Dedifferentiated amniotic fluid mesenchymal stem cell (primary cell): ENCODE measurements at regions not wholly inside any gene's neighbourhood (a gene's known extent, or its start where the extent isn't known, plus 50 kb on each side); places are given as distances from the start of the nearest gene placed in this dataset.
"Not testable (repeated sequence)": the region's sequence is repeated elsewhere in the genome, so short reads cannot be mapped to it uniquely, and the experiment has no call there.

Source experiments
- DNase-seq: peaks from one replicate; pipeline ENCODE4 v3.0.0-alpha.2; 2016; ENCODE audit errors: extremely low spot score

DNA sequence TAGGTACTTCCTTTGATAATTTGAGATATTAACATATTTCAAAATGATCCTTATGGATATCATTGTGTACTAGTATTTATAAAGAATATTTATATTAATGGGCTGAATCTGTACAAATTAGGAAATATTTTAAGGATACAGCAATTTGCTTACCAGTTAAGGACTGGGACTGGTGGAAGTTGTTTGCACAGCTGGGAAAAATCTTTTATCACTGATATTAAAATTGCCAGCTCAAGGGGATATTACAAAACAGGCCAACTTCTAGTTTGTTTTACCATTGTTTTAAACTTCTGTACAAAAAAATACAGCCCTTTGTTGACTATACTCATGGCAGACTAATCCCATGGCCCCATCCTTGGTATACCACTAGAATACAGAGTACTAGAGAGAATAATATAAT, 133.2 kb upstream of the DDHD1 start:
- DNase-seq, result no peak

DNA sequence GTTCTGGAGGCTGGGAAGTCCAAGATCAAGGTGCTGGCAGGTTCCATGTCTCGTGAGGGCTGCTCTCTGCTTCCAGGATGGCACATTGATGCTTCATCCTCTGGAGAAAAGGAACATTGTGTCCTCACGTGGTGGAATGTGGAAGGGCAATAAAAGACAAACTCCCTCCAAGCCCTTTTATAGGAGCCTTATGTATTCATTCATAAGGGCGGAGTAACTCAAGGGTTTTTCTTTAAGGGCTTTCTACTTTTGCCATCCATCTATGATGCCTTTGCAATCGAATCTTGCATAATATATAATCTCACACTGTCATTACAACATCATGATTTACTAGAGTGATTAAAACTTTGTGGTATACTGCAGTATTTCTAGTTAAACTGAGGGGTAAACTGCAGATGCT, 132.7 kb upstream of the DDHD1 start:
- DNase-seq, result no peak

DNA sequence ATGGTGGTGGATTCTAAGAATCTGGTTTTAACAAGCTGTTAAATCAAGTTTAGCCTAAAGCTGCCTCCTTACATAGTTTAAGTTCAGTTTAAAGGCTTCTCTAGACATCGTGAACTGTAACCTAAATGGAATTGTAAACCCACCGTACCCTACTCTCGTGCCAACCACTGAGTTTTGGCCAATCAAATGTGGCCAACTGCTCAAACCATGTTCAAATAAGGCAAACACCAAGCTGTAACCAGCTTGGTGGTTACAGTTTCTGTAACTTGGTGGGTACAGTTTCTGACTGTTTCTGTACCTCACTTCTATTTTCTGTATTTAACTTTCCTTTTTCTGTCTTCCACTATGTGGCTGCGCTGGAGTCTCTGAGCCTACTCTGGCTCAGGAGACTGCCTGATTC, 131.9 kb upstream of the DDHD1 start:
- no peak for DNase-seq

DNA sequence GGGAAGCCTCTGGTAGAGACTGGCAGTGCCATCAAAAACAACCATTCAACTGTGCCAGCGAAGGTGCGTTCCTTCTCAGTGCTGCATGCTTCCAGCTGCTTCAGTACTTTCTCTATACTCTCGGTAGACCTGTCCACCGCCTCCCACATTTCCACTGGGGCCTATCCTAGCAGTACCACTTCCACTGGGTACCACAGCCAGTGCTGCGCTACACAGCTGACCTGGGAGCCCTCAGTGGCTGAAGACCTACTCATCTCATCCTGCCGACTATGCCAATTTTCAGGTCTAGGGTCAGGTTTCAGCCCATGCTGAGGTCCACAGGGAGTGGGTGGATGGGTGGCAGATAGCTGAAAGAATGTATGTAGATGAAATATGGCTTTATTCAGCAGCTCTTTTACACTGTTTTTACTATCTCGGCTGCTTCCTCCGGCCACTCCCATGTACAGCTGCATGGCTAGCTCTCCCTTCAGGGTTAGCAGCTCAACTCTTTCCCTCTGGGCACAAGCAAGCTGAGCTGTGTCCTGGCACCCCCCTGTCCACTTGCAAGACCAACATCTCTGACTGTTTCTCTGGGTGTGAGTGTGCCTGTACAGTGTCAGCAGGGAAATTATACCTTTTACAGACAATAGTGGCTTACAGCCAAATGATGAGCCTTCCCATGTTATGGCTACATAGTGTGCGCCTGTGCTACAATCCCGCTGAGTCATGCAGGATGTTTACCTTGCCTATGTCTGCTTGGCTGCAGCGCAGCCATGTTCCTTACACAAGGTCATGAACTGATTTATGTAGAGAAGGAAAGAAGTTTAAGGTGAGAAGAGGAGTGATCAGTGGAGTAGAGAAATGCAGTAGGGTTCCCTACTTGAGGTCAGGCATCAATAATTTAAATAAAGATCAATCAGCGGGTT, 125.7 kb upstream of the DDHD1 start:
- no peak for DNase-seq

DNA sequence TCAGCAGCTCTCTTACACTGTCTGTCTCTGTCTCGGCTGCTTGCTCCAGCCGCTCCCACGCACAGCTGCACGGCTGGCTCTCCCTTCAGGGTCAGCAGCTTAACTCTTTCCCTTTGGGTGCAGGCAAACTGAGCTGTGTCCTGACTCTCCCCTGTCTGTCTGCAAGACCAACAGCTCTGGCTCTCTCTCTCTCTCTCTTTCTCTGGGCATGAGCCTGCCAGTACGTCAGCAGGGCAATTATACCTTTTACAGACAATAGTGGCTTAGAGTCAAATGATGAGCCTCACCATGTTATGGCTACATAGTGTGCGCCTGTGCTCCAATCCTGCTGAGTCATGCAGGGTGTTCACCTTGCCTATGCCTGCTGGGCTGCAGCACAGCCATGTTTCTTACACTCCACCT, 120.5 kb upstream of the DDHD1 start:
- DNase-seq, result no peak

GRCh38 chr14:53265025-53265424, 111.9 kb upstream of the DDHD1 start:
- DNase-seq, result no peak

DNA sequence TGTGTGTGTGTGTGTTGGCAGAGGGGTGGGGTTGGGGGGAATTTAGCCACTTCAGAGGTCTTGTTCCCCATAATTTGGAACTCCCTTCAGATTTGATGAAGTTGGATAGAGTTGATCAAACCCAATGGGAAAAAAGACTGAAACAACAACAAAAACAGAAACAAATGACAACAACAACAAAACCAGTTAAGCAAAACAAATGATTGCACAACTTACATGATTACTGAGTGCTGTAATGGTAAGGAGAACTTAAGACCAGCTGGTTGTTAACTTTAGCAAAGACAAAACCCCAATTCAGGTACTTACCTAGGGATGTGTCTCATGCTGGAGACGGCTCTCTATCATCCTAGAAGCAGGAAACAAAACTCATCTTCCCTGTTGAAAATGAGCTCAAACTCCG, 107.8 kb upstream of the DDHD1 start:
- DNase-seq, result no peak

DNA sequence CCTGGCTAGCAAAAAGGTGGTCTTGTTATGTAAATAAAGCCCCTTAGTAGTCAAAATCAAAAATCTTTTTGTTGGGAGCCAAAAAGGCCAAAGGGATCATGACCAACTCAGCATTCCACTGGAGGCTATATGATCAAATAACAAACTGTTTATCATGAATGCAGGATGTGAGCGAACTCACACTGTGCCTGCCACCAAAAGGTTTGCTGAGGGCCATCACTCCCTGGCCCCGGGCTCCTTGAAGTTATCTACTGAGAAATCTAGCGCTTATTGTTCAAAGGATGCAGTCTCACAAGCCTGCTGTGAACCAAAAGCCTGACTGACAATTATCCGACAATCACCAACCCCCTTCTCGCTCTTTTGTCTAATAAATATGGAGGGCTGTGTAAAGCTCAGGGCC, 107.2 kb upstream of the DDHD1 start:
- DNase-seq, result no peak

DNA sequence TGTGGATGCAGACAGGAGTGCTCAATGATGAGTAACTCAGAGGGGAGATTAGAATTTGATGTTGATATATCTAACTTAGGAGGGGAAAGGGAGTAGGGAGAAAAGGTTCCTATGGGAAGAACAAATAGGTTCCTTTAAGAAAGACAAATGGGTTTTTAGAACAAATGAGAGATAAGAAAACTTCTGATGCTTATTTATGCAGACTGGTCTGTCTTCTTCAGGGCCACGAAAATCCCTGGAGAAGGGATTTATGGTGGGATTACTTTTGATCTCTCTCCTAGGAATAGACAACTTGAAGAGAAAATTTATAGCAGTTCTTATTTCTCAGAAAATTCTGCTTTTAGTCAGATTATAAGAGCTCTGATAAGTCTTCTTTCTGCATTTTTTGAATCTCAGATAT, 99.0 kb upstream of the DDHD1 start:
- no peak for DNase-seq

- no peak for DNase-seq
Measured at GRCh38 chr14:53249059-53249458, 95.9 kb upstream of the DDHD1 start.

DNA sequence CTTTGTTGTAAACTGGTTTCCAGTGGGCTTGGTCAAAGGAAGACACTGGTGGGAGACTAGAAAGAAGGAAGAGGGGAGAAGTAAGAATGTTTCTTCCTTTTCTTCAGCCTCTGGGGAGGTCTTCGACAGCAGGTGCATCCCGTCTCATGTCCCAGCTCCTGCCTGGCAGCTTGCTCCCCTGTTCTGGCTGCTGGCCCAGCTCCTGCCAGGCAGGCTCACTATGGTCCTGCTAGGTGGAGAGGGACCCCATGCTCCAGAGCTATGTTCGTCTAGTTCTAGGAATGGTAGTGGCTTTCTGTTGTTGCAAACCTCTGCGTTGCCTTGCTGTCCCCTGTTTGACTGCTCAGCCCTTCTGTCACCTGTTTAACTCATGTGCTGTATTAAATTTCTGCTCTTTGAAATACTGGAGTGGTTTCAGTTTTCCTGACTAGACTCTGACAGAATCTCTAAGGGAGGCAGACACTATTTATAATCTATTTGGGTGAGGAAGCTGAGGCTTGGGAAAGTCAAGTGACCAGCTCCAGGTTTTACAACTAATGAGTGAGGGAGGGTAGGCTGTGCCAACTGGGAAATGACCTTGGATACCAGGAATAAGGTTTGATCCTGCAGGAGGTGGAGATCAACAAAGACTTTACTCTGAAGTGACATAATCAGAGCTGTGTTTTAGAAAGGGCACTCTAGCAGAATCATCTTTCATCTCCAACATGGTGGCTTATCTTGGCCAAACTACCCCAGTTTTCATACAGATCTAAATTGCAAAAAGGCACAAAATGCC, 94.7 kb upstream of the DDHD1 start:
- no peak for DNase-seq

DNA sequence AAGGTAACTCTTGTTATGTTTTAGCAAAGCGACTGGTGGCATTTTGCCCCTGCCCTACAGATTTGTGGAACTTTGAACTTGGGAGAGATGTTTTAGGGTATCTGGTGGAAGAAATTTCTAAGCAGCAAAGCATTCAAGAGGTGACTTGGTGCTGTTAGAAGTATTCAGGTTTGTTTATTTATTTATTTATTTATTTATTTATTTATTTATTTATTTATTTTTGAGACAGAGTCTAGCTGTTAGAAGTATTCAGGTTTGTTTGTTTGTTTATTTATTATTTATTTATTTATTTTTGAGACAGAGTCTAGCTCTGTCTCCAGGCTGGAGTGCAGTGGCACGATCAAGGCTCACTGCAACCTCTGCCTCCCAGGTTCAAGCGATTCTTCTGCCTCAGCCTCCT, 89.8 kb upstream of the DDHD1 start:
- not testable (repeated sequence) for DNase-seq

GRCh38 chr14:53237488-53237887, 84.4 kb upstream of the DDHD1 start:
- no peak for DNase-seq

GRCh38 chr14:53236708-53237107, 83.6 kb upstream of the DDHD1 start:
- DNase-seq, result no peak

DNA sequence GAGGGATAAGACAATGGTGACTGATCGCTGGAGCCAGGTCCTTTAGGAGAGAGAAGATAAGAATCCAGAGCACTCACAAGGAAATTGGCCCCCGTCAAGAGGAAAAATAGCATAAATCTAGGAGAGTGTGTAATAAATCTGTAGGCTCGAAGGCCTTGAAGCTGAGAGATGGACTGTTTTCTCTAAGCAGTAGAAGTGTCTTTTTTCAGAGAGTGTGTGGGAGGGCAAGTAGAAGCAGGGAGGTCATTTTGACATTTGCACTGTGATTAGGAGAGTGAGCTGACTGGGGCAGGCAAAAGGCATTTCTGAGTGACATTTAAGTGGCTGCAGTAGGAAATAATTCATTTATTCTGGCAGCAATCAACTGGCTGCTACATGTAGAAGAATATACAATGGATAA, 78.0 kb upstream of the DDHD1 start:
- DNase-seq, result no peak

DNA sequence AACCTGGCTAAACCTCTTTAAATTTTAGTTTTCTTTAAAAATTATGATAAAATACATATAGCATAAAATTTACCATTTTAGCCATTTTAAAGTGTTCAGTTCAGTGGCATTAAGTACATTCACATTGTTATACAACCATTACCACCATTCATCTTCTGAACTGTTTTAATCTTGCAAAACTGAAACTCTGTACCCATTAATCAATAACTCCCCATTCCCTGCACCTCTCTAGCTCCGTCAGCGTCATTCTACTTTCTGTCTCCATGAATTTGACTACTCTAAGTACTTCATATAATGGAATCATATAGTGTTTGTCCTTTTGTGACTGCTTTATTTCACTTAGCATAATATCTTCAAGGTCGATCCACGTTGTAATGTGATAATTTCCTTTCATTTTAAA, 75.8 kb upstream of the DDHD1 start:
- no peak for DNase-seq

DNA sequence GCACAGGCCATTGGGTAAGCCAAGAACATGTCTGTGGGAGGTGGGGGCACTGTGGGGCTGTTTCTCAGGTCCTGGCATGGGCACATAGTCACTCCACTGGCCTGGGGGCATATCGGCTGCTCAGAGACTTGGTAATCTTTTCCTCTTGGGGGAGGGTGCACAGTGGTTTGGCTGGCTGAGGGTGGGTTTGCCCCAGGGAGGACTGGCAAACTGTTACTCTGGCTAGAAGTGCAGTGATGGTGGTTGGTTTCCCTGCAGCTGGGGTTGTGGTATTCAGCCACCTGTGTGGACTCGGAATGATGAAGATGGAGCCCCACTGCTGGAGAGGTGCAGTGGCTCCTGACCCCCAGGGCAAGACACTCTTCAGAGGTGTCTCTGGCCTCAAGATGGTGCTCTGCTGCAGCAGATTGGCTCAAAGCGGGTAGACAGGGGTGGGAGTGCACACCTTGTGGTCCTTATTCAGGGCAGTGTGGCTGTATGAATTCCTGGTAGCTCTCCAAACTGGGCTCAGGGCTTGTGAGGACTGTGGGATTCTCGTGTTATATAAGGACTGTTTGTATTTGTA, 74.1 kb upstream of the DDHD1 start:
- no peak for DNase-seq

GRCh38 chr14:53226553-53226952, 73.4 kb upstream of the DDHD1 start:
- DNase-seq, result no peak

DNA sequence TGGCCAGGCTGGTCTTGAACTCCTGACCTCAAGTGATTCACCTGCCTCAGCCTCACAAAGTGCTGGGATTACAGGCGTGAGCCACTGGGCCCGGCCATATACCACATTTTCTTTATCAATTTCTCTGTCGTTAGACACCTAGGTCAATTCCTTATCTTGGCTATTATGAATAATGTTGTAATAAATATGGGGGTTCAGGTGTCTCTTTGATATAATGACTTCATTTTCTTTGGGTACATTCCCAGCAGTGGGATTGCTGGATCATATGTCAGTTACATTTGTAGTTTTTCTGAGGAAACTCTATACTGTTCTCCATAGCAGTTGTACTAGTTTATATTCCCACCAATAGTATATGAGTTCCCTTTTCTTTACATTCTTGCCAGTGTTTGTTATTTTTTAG, 67.8 kb upstream of the DDHD1 start:
- no peak for DNase-seq

- no peak for DNase-seq
Measured at GRCh38 chr14:53218161-53218560, 65.0 kb upstream of the DDHD1 start.

DNA sequence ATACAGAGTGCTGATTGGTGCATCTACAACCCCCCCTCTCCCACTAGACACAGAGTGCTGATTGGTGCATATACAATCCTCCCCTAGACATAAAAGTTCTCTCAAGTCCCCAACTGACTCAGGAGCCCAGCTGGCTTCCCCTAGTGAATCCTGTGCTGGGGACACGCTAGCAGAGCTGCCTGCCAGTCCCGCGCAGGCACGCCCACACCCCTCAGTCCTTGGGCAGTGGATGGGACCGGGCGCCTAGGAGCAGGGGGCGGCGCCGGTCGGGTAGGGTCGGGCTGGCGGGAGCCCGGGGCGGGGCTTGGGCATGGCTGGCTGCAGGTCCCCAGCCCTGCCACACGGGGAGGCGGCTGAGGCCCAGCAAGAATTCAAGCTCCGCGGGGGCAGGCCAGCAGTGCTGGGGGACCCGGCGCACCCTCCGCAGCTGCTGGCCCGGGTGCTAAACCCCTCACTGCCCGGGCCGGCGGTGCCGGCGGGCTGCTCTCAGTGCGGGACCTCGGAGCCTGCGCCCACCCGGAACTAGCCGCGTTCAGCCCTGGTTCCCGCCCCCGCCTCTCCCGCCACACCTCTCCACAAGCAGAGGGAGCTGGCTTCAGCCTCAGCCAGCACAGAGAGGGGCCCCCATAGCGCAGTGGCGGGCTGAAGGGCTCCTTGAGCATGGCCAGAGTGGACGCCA, 64.3 kb upstream of the DDHD1 start:
- no peak for DNase-seq

DNA sequence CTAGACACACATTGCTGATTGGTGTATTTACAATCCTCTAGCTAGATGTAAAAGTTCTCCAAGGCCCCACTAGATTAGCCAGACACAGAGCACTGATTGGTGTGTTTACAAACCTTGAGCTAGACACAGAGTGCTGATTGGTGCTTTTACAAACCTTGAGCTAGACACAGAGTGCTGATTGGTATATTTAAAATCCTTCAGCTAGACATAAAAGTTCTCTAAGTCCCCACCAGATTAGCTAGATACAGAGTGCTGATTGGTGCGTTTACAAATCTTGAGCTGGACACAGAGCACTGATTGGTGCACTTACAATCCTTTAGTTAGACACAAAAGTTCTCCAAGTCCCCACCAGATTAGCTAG, 63.8 kb upstream of the DDHD1 start:
- DNase-seq, result not testable (repeated sequence)
